ENCODE measurements at regions not wholly inside any gene's neighbourhood (a gene's known extent, or its start where the extent isn't known, plus 50 kb on each side); places are given as distances from the start of the nearest gene placed in this dataset.

- TF ChIP-seq PRDM6 (tag by site-specific recombination; IDR thresholded peaks at IDR 0.05) (peak; percentile 97), ZNF639 (tag by site-specific recombination; IDR thresholded peaks at IDR 0.05) (peak; percentile 58), ZNF48 (tag by site-specific recombination; IDR thresholded peaks at IDR 0.05) (no peak), ZBTB44 (tag by site-specific recombination; IDR thresholded peaks at IDR 0.05) (no peak), ZNF777 (tag by site-specific recombination; IDR thresholded peaks at IDR 0.05; ENCODE audit: borderline replicate concordance) (no peak), ZNF521 (tag by site-specific recombination; IDR thresholded peaks at IDR 0.05) (no peak), MEIS1 (CRISPR knock-in tag; IDR thresholded peaks at IDR 0.05; ENCODE audit: borderline replicate concordance) (no peak), PRDM2 (tag by site-specific recombination; IDR thresholded peaks at IDR 0.05; ENCODE audit: borderline replicate concordance) (no peak), ZNF23 (tag by site-specific recombination; IDR thresholded peaks at IDR 0.05; ENCODE audit: borderline replicate concordance) (no peak), ZNF146 (tag by site-specific recombination; IDR thresholded peaks at IDR 0.05) (no peak), ZNF530 (tag by site-specific recombination; IDR thresholded peaks at IDR 0.05; ENCODE audit: low read depth) (no peak), ZBTB21 (tag by site-specific recombination; IDR thresholded peaks at IDR 0.05) (no peak), PRDM10 (tag by site-specific recombination; IDR thresholded peaks at IDR 0.05) (0 out of 2 replicates have a peak, but pooled peaks have one; percentile 26), ZNF585B (tag by site-specific recombination; IDR thresholded peaks at IDR 0.05) (no peak), ZNF571 (tag by site-specific recombination; IDR thresholded peaks at IDR 0.05) (no peak), ZNF791 (tag by site-specific recombination; IDR thresholded peaks at IDR 0.05) (no peak), ZNF132 (tag by site-specific recombination; IDR thresholded peaks at IDR 0.05; ENCODE audit: borderline replicate concordance) (no peak), ZNF629 (tag by site-specific recombination; IDR thresholded peaks at IDR 0.05) (0 out of 2 replicates have a peak, but pooled peaks have one; percentile 70), ZNF155 (tag by site-specific recombination; IDR thresholded peaks at IDR 0.05) (no peak), ZSCAN18 (tag by site-specific recombination; IDR thresholded peaks at IDR 0.05) (no peak), ZNF548 (tag by site-specific recombination; IDR thresholded peaks at IDR 0.05) (no peak), ZNF214 (tag by site-specific recombination; IDR thresholded peaks at IDR 0.05; ENCODE audit: borderline replicate concordance) (no peak)
Observed at GRCh38 chr3:159882790-159883779, 105.5 kb upstream of the IL12A start (continued).

Measured in HEK293 (cell line).